Right ventricle myocardium inferior (tissue), 1 donor: ENCODE measurements at regions not wholly inside any gene's neighbourhood (a gene's known extent, or its start where the extent isn't known, plus 50 kb on each side); places are given as distances from the start of the nearest gene placed in this dataset.
"Not testable (repeated sequence)": the region's sequence is repeated elsewhere in the genome, so short reads cannot be mapped to it uniquely, and the experiment has no call there.

Experiments
- ATAC-seq: fragments of 200-7000 bp; cut with Tn5 transposase; one replicate; pipeline ENCODE4 v1.9.1; 2020; ENCODE audit warnings: mild to moderate bottlenecking, moderate library complexity
- DNase-seq: peaks from one replicate; pipeline ENCODE4 v3.0.0; 2021; ENCODE audit errors: missing footprints
- intact Hi-C: fragments of 100-400 bp; cut with DNase I; formaldehyde crosslinking; loops from one replicate; pipeline ENCODE4 v1.11.0; 2022
- donor health status: DM: no; HTN: yes; CAD: no; lungs with severe emphysema.

GRCh38 chr10:33835556-33835955 is 501.1 kb upstream of the NRP1 start:
- intact Hi-C loops = no loop called here
- DNase-seq (no peak), ATAC-seq (no peak)

GRCh38 chr10:33833566-33833965 is 499.1 kb upstream of the NRP1 start:
- no peak for ATAC-seq
- DNase-seq = no peak
- intact Hi-C loops = no loop called here

- ATAC-seq = no peak
- intact Hi-C loops = no loop called here
- DNase-seq = no peak
Observed at GRCh38 chr10:33832124-33832787, 497.8 kb upstream of the NRP1 start.

- DNase-seq (no peak), ATAC-seq (no peak)
- intact Hi-C loops = no loop called here
Observed at GRCh38 chr10:33831591-33831990, 497.1 kb upstream of the NRP1 start.

GRCh38 chr10:33829899-33830298 is 495.4 kb upstream of the NRP1 start:
- intact Hi-C loops, ATAC-seq, DNase-seq: not testable (repeated sequence)

- intact Hi-C loops = no loop called here
- DNase-seq = no peak
- no peak for ATAC-seq
Observed at GRCh38 chr10:33828592-33828991, 494.1 kb upstream of the NRP1 start.

- ATAC-seq (no peak), DNase-seq (no peak)
- intact Hi-C loops = no loop called here
Observed at GRCh38 chr10:33826186-33826585, 491.7 kb upstream of the NRP1 start.

GRCh38 chr10:33822774-33823173 is 488.3 kb upstream of the NRP1 start:
- DNase-seq (no peak), ATAC-seq (no peak)
- intact Hi-C loops = no loop called here

GRCh38 chr10:33820531-33820930 is 486.1 kb upstream of the NRP1 start:
- intact Hi-C loops = no loop called here
- DNase-seq (no peak), ATAC-seq (no peak)

GRCh38 chr10:33819206-33819605 is 484.7 kb upstream of the NRP1 start:
- intact Hi-C loops = no loop called here
- ATAC-seq (no peak), DNase-seq (no peak)

GRCh38 chr10:33818343-33818742 is 483.9 kb upstream of the NRP1 start:
- ATAC-seq = no peak
- intact Hi-C loops = no loop called here

GRCh38 chr10:33817605-33818004 is 483.1 kb upstream of the NRP1 start:
- DNase-seq (no peak), ATAC-seq (no peak)
- intact Hi-C loops = no loop called here

More at GRCh38 chr10:33818343-33818742, 483.9 kb upstream of the NRP1 start:
- no peak for DNase-seq

- ATAC-seq (no peak), DNase-seq (no peak)
- intact Hi-C loops = no loop called here
Observed at GRCh38 chr10:33815776-33816175, 481.3 kb upstream of the NRP1 start.

GRCh38 chr10:33813871-33814270 is 479.4 kb upstream of the NRP1 start:
- intact Hi-C loops = no loop called here
- ATAC-seq = no peak
- no peak for DNase-seq

- intact Hi-C loops = no loop called here
- ATAC-seq = no peak
- no peak for DNase-seq
Observed at GRCh38 chr10:33813415-33813814, 478.9 kb upstream of the NRP1 start.

GRCh38 chr10:33812586-33812985 is 478.1 kb upstream of the NRP1 start:
- intact Hi-C loops = no loop called here
- no peak for ATAC-seq

GRCh38 chr10:33810986-33811385 is 476.5 kb upstream of the NRP1 start:
- intact Hi-C loops = no loop called here
- no peak for DNase-seq
- no peak for ATAC-seq

More at GRCh38 chr10:33812586-33812985, 478.1 kb upstream of the NRP1 start:
- DNase-seq = no peak

- ATAC-seq = no peak
- intact Hi-C loops = no loop called here
- DNase-seq = no peak
Observed at GRCh38 chr10:33809732-33810131, 475.3 kb upstream of the NRP1 start.

GRCh38 chr10:33808475-33808874 is 474.0 kb upstream of the NRP1 start:
- DNase-seq (no peak), ATAC-seq (no peak)
- intact Hi-C loops = no loop called here

GRCh38 chr10:33807531-33808359 is 473.3 kb upstream of the NRP1 start:
- ATAC-seq (no peak), DNase-seq (no peak)
- intact Hi-C loops = no loop called here
